ENCODE measurements at regions not wholly inside any gene's neighbourhood (a gene's known extent, or its start where the extent isn't known, plus 50 kb on each side); places are given as distances from the start of the nearest gene placed in this dataset.

GRCh38 chr9:38271666-38272241, 120.7 kb upstream of the ALDH1B1 start:
- DNase-seq = no peak
- Histone ChIP-seq H3K9me3 (replicated peaks) (peaks cover 3% of the 10 kb centered on the region), H3K4me3 (no peak overlapping the region), H3K27ac (replicated peaks) (no peak overlapping the region), H3K27me3 (ENCODE audit: low read depth) (peaks cover 26% of the 10 kb centered on the region), H3K4me1 (no peaks in the 10 kb centered on the region), H3K36me3 (no peaks in the 10 kb centered on the region)
- intact Hi-C loops (cut with micrococcal nuclease) = no loop called here
- TF ChIP-seq CTCF (IDR thresholded peaks at IDR 0.05; ENCODE audit: borderline replicate concordance) = no peak

- Histone ChIP-seq H3K27me3 (ENCODE audit: low read depth) (peaks cover 35% of the 10 kb centered on the region), H3K36me3 (no peaks in the 10 kb centered on the region), H3K4me1 (no peaks in the 10 kb centered on the region), H3K9me3 (replicated peaks) (peaks cover 23% of the 10 kb centered on the region), H3K4me3 (no peak overlapping the region), H3K27ac (replicated peaks) (no peak overlapping the region)
- TF ChIP-seq CTCF (IDR thresholded peaks at IDR 0.05; ENCODE audit: borderline replicate concordance) = no peak
- DNase-seq = no peak
- intact Hi-C loops (cut with micrococcal nuclease) = no loop called here
Measured at GRCh38 chr9:38269775-38270174, 122.7 kb upstream of the ALDH1B1 start.

- intact Hi-C loops (cut with micrococcal nuclease) = no loop called here
Measured at GRCh38 chr9:38263532-38263931, 129.0 kb upstream of the ALDH1B1 start.

GRCh38 chr9:38259519-38260218, 132.8 kb upstream of the ALDH1B1 start:
- Histone ChIP-seq H3K27me3 (ENCODE audit: low read depth) (peaks cover 20% of the 10 kb centered on the region), H3K4me3 (no peak overlapping the region), H3K36me3 (no peaks in the 10 kb centered on the region), H3K4me1 (no peaks in the 10 kb centered on the region), H3K27ac (replicated peaks) (no peak overlapping the region), H3K9me3 (replicated peaks) (peaks cover 18% of the 10 kb centered on the region)
- DNase-seq = no peak
- no peak for TF ChIP-seq CTCF (IDR thresholded peaks at IDR 0.05; ENCODE audit: borderline replicate concordance)
- intact Hi-C loops (cut with micrococcal nuclease) = no loop called here

More at GRCh38 chr9:38263532-38263931, 129.0 kb upstream of the ALDH1B1 start:
- TF ChIP-seq CTCF (IDR thresholded peaks at IDR 0.05; ENCODE audit: borderline replicate concordance) = peak; percentile 16
- Histone ChIP-seq H3K27ac (replicated peaks) (no peak overlapping the region), H3K9me3 (replicated peaks) (peaks cover 42% of the 10 kb centered on the region), H3K4me1 (no peaks in the 10 kb centered on the region), H3K4me3 (no peak overlapping the region), H3K36me3 (no peaks in the 10 kb centered on the region), H3K27me3 (ENCODE audit: low read depth) (peaks cover 33% of the 10 kb centered on the region)
- DNase-seq = no peak

- H3K36me3 ChIP-seq = no peaks in the 10 kb centered on the region
- H3K27me3 ChIP-seq (ENCODE audit: low read depth) = peaks cover 20% of the 10 kb centered on the region
- no peak for DNase-seq
- peaks cover 12% of the 10 kb centered on the region for H3K9me3 ChIP-seq (replicated peaks)
- no peak overlapping the region for H3K27ac ChIP-seq (replicated peaks)
- TF ChIP-seq CTCF (IDR thresholded peaks at IDR 0.05; ENCODE audit: borderline replicate concordance) = no peak
- H3K4me3 ChIP-seq = no peak overlapping the region
- intact Hi-C loops (cut with micrococcal nuclease) = no loop called here
- no peaks in the 10 kb centered on the region for H3K4me1 ChIP-seq
Measured at GRCh38 chr9:38259056-38259455, 133.4 kb upstream of the ALDH1B1 start.

Data from left ventricle myocardium inferior (tissue), 1 donor.